ENCODE measurements at regions not wholly inside any gene's neighbourhood (a gene's known extent, or its start where the extent isn't known, plus 50 kb on each side); places are given as distances from the start of the nearest gene placed in this dataset.

GRCh38 chr5:159797261-159797970, 118.9 kb upstream of the ADRA1B start:
- no peak for TF ChIP-seq CTCF (IDR thresholded peaks at IDR 0.05; ENCODE audit: low read depth, low read length)
- no peak for DNase-seq (ENCODE audit: low read depth, low spot score)
- no peak overlapping the region for H3K4me3 ChIP-seq (ENCODE audit: low read depth, low read length)
- in situ Hi-C loops (cut with HindIII; ENCODE audit: low sequenced_read_pairs), result no loop called here

- no peak for DNase-seq (ENCODE audit: low read depth, low spot score)
- no peak overlapping the region for H3K4me3 ChIP-seq (ENCODE audit: low read depth, low read length)
- in situ Hi-C loops (cut with HindIII; ENCODE audit: low sequenced_read_pairs), result no loop called here
- no peak for TF ChIP-seq CTCF (IDR thresholded peaks at IDR 0.05; ENCODE audit: low read depth, low read length)
These were observed 116.6 kb upstream of the ADRA1B start for GRCh38 chr5:159799701-159800100.

- no peak overlapping the region for H3K4me3 ChIP-seq (ENCODE audit: low read depth, low read length)
- in situ Hi-C loops (cut with HindIII; ENCODE audit: low sequenced_read_pairs), result no loop called here
- no peak for DNase-seq (ENCODE audit: low read depth, low spot score)
- TF ChIP-seq CTCF (IDR thresholded peaks at IDR 0.05; ENCODE audit: low read depth, low read length), result no peak
These were observed 116.0 kb upstream of the ADRA1B start for GRCh38 chr5:159800131-159800840.

- in situ Hi-C loops (cut with HindIII; ENCODE audit: low sequenced_read_pairs), result no loop called here
- no peak overlapping the region for H3K4me3 ChIP-seq (ENCODE audit: low read depth, low read length)
- DNase-seq (ENCODE audit: low read depth, low spot score), result no peak
- no peak for TF ChIP-seq CTCF (IDR thresholded peaks at IDR 0.05; ENCODE audit: low read depth, low read length)
These were observed 115.0 kb upstream of the ADRA1B start for GRCh38 chr5:159801303-159801702.

- H3K4me3 ChIP-seq (ENCODE audit: low read depth, low read length), result no peak overlapping the region
- no peak for DNase-seq (ENCODE audit: low read depth, low spot score)
- in situ Hi-C loops (cut with HindIII; ENCODE audit: low sequenced_read_pairs), result no loop called here
- TF ChIP-seq CTCF (IDR thresholded peaks at IDR 0.05; ENCODE audit: low read depth, low read length), result no peak
These were observed 113.6 kb upstream of the ADRA1B start for GRCh38 chr5:159802661-159803060.

GRCh38 chr5:159804121-159804520, 112.2 kb upstream of the ADRA1B start:
- no peak overlapping the region for H3K4me3 ChIP-seq (ENCODE audit: low read depth, low read length)

More at GRCh38 chr5:159804121-159804520, 112.2 kb upstream of the ADRA1B start:
- no peak for DNase-seq (ENCODE audit: low read depth, low spot score)
- in situ Hi-C loops (cut with HindIII; ENCODE audit: low sequenced_read_pairs), result no loop called here
- TF ChIP-seq CTCF (IDR thresholded peaks at IDR 0.05; ENCODE audit: low read depth, low read length), result no peak
